Activated naive CD8-positive, alpha-beta T cell treated with anti-CD3 and anti-CD28 coated beads for 36 hours (primary cell): ENCODE measurements at regions not wholly inside any gene's neighbourhood (a gene's known extent, or its start where the extent isn't known, plus 50 kb on each side); places are given as distances from the start of the nearest gene placed in this dataset.
A peak's percentile ranks its signal among the peaks of the same experiment; 100 is the strongest.

Experiments used
- DNase-seq: peaks from one replicate; pipeline ENCODE4 v3.0.0; 2021
- H3K27ac Mint-ChIP-seq: one replicate; pipeline ENCODE4 v1.8.0; 2022; ENCODE audit warnings: mild to moderate bottlenecking, moderate library complexity, mixed read lengths
- H3K27me3 Mint-ChIP-seq: one replicate; pipeline ENCODE4 v1.8.0; 2022; ENCODE audit warnings: mild to moderate bottlenecking, mixed read lengths
- H3K36me3 Mint-ChIP-seq: one replicate; pipeline ENCODE4 v1.8.0; 2021; ENCODE audit warnings: mild to moderate bottlenecking, mixed read lengths
- H3K4me1 Mint-ChIP-seq: one replicate; pipeline ENCODE4 v1.8.0; 2021; ENCODE audit warnings: mixed read lengths
- H3K4me3 Mint-ChIP-seq: one replicate; pipeline ENCODE4 v1.8.0; 2022; ENCODE audit warnings: mild to moderate bottlenecking, moderate library complexity, mixed read lengths
- H3K9me3 Mint-ChIP-seq: one replicate; pipeline ENCODE4 v1.8.0; 2022; ENCODE audit warnings: mixed read lengths

DNA sequence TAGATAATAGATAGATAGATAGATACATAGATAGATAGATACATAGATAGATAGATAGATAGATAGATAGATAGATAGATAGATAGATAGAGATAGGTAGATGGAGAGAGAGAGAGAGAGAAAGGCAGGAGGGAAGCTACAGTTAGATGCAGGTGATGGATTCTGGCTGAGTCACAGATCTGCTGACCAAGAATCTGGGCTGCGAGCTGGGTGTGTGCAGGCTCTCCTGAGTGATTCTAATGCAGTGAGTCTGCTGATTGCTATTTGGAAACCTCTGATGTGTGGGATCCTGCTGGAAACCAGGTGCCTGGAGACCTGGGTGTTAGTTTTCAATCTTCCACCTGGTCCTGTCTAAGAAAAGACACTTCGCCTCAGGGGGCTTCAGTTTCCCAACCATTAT lies 1441.8 kb downstream of the TBC1D22A start:
- no peak overlapping the region for H3K4me3 Mint-ChIP-seq
- H3K27me3 Mint-ChIP-seq = peaks cover 4% of the 10 kb centered on the region
- no peak for DNase-seq
- H3K36me3 Mint-ChIP-seq = no peaks in the 10 kb centered on the region
- no peak overlapping the region for H3K27ac Mint-ChIP-seq
- H3K9me3 Mint-ChIP-seq = no peaks in the 10 kb centered on the region
- H3K4me1 Mint-ChIP-seq = no peaks in the 10 kb centered on the region

- peaks cover 2% of the 10 kb centered on the region for H3K36me3 Mint-ChIP-seq
- H3K4me3 Mint-ChIP-seq = no peak overlapping the region
- no peaks in the 10 kb centered on the region for H3K4me1 Mint-ChIP-seq
- no peak overlapping the region for H3K27ac Mint-ChIP-seq
- H3K27me3 Mint-ChIP-seq = peaks cover 23% of the 10 kb centered on the region
- DNase-seq = no peak
- no peaks in the 10 kb centered on the region for H3K9me3 Mint-ChIP-seq
These were observed 1437.2 kb downstream of the TBC1D22A start for GRCh38 chr22:48199667-48200066.

GRCh38 chr22:48198489-48199459 lies 1436.3 kb downstream of the TBC1D22A start:
- DNase-seq = no peak
- H3K27me3 Mint-ChIP-seq = peaks cover 23% of the 10 kb centered on the region
- H3K36me3 Mint-ChIP-seq = peaks cover 2% of the 10 kb centered on the region
- no peak overlapping the region for H3K27ac Mint-ChIP-seq
- no peaks in the 10 kb centered on the region for H3K4me1 Mint-ChIP-seq
- H3K9me3 Mint-ChIP-seq = no peaks in the 10 kb centered on the region
- no peak overlapping the region for H3K4me3 Mint-ChIP-seq

DNA sequence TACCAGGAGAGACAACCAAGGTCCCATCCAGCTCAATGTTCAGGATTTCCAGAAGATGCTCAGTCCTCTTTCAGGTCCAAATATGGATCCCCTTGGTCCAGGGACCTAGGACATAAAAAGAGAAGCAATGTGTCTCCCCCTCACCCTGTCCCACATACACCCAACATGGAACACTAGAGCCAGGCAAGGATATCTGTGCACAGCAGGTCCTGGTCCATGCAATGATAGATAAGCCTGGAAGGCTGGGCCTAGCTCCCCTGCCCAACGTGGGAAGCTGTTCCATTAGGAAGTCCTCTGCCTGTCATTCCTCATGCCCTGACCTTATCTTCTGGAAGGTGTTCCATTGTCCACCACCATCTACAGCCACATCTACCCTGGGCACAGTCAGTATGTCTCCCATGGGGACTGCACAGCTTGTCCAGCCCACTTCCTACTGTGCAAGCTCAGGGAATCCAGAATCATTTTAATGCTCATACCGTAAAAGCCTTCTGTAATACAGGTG lies 1434.8 kb downstream of the TBC1D22A start:
- H3K4me3 Mint-ChIP-seq = no peak overlapping the region
- H3K27me3 Mint-ChIP-seq = peaks cover 20% of the 10 kb centered on the region
- peaks cover 2% of the 10 kb centered on the region for H3K36me3 Mint-ChIP-seq
- peaks cover under 1% of the 10 kb centered on the region for H3K9me3 Mint-ChIP-seq
- H3K27ac Mint-ChIP-seq = no peak overlapping the region
- no peaks in the 10 kb centered on the region for H3K4me1 Mint-ChIP-seq
- no peak for DNase-seq

DNA sequence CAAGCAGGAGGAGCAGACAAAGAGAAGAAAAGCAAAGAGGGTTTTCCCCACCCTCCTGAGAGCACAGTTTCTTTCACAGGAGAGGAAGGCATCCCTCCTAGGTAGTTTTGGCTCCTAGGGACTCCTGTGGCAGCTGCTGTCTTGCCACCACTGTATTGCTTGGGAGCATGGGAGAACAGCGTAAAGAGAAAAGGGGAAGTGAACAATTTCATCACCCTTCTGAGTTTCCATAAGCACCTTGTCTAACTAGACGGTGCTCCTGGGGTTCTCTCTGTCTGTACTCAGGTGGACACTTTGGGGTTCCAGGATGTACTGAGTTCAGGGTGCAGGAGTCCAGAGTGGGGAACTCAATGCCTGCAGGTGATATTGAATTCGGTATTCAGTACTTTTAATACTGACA lies 1430.5 kb downstream of the TBC1D22A start:
- Mint-ChIP-seq H3K4me3 (no peak overlapping the region), H3K9me3 (peaks cover 17% of the 10 kb centered on the region), H3K4me1 (peaks cover 3% of the 10 kb centered on the region), H3K27me3 (peaks cover 13% of the 10 kb centered on the region), H3K27ac (no peak overlapping the region), H3K36me3 (peaks cover 2% of the 10 kb centered on the region)
- DNase-seq = no peak

GRCh38 chr22:48192071-48192470 lies 1429.6 kb downstream of the TBC1D22A start:
- Mint-ChIP-seq H3K27me3 (peaks cover 12% of the 10 kb centered on the region), H3K9me3 (peaks cover 17% of the 10 kb centered on the region), H3K36me3 (peaks cover 2% of the 10 kb centered on the region), H3K27ac (no peak overlapping the region), H3K4me3 (no peak overlapping the region), H3K4me1 (peaks cover 3% of the 10 kb centered on the region)
- no peak for DNase-seq

DNA sequence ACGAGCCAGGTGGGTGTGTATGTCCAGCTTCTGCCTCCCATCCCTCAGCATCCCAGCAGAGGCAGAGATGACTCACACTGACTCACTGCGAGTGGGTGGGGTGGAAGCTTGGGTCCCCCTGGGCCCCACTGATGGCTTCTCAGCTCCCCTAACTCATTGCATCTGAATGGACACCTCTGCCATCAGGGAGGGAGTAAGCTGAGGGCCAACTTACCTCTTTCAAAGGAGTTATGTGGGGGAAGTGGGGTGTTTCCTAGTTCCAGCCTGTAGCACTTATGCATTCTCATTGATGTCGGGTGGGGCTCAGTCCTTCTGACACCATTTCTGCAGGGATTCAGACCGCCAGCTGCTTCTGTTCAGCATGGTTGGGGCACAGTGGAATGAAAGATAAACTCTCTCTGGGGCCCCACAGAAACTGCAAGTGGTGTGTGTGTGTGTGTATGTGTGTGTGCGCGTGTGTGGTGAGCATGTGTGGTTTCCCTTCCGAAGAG lies 1425.8 kb downstream of the TBC1D22A start:
- DNase-seq = peak; percentile 9
- Mint-ChIP-seq H3K4me3 (no peak overlapping the region), H3K27ac (no peak overlapping the region), H3K27me3 (peaks cover 6% of the 10 kb centered on the region), H3K36me3 (no peaks in the 10 kb centered on the region), H3K9me3 (peaks cover 17% of the 10 kb centered on the region), H3K4me1 (peaks cover 3% of the 10 kb centered on the region)

GRCh38 chr22:48187356-48187755 lies 1424.9 kb downstream of the TBC1D22A start:
- peaks cover 17% of the 10 kb centered on the region for H3K9me3 Mint-ChIP-seq
- H3K36me3 Mint-ChIP-seq = no peaks in the 10 kb centered on the region
- H3K4me1 Mint-ChIP-seq = peaks cover 3% of the 10 kb centered on the region
- no peak overlapping the region for H3K27ac Mint-ChIP-seq
- no peak overlapping the region for H3K4me3 Mint-ChIP-seq
- H3K27me3 Mint-ChIP-seq = peaks cover 6% of the 10 kb centered on the region
- DNase-seq = no peak

- Mint-ChIP-seq H3K4me3 (no peak overlapping the region), H3K27ac (no peak overlapping the region), H3K27me3 (peaks cover 3% of the 10 kb centered on the region), H3K9me3 (peaks cover 9% of the 10 kb centered on the region), H3K36me3 (no peaks in the 10 kb centered on the region), H3K4me1 (peaks cover 3% of the 10 kb centered on the region)
- no peak for DNase-seq
These were observed 1423.8 kb downstream of the TBC1D22A start for GRCh38 chr22:48186146-48186790.

GRCh38 chr22:48185071-48186055 lies 1422.9 kb downstream of the TBC1D22A start:
- Mint-ChIP-seq H3K36me3 (no peaks in the 10 kb centered on the region), H3K4me3 (no peak overlapping the region), H3K27ac (no peak overlapping the region), H3K9me3 (peaks cover 4% of the 10 kb centered on the region), H3K4me1 (peaks cover 3% of the 10 kb centered on the region), H3K27me3 (no peaks in the 10 kb centered on the region)
- DNase-seq = no peak

DNA sequence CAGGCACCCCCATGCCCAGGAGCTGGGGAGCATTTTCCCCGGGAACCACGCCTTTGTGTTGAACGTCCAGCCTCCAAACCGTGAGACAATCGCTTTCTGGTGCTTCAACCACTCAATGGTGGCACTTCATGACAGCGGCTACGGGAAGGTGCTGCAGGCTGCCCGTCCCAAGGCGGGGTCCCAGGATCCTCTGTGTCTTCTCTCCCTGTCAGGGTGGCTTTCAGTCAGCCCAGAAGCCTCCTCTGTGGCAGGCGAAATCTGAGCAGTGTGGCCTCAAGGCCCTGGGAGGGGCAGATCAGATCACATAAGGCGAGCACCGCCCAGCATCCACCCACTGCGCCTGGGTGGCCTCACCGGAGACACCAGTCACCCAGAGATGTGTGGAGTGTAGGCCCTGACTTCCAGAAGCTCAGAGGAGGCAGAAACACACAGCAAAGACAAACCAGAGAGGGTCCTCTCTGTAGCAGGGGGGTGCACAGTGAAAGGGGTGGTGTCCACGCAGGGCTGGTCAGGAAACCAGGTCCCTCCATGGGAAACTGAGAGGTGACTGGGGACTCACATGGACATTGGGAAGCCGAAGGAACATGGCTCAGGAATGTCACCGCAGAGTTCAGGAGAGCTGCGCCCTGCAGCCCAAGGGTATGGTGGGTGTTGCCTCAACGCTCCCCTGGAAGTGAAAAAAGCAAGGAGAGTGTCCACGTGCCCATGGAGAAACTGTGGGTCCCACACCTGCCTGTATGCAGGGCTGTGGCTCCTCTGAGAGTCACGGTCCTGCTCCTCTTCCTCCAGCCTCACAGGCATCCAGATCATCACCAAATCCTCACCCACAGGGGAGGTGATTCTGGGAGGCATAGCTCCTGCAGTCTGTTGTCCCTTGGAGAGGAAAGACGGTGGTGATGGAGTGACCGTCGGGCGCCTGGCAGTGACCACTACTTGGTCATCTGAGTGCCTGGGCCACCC lies 1420.7 kb downstream of the TBC1D22A start:
- H3K36me3 Mint-ChIP-seq = no peaks in the 10 kb centered on the region
- no peaks in the 10 kb centered on the region for H3K4me1 Mint-ChIP-seq
- H3K27me3 Mint-ChIP-seq = no peaks in the 10 kb centered on the region
- no peak for DNase-seq
- H3K9me3 Mint-ChIP-seq = no peaks in the 10 kb centered on the region
- no peak overlapping the region for H3K27ac Mint-ChIP-seq
- H3K4me3 Mint-ChIP-seq = no peak overlapping the region

GRCh38 chr22:48182031-48182430 lies 1419.6 kb downstream of the TBC1D22A start:
- H3K4me3 Mint-ChIP-seq = no peak overlapping the region
- H3K27ac Mint-ChIP-seq = no peak overlapping the region
- DNase-seq = no peak
- H3K9me3 Mint-ChIP-seq = no peaks in the 10 kb centered on the region
- no peaks in the 10 kb centered on the region for H3K36me3 Mint-ChIP-seq
- H3K4me1 Mint-ChIP-seq = no peaks in the 10 kb centered on the region
- H3K27me3 Mint-ChIP-seq = no peaks in the 10 kb centered on the region

- no peak for DNase-seq
- H3K4me3 Mint-ChIP-seq = no peak overlapping the region
- H3K4me1 Mint-ChIP-seq = no peaks in the 10 kb centered on the region
- no peak overlapping the region for H3K27ac Mint-ChIP-seq
- no peaks in the 10 kb centered on the region for H3K36me3 Mint-ChIP-seq
- H3K27me3 Mint-ChIP-seq = no peaks in the 10 kb centered on the region
- H3K9me3 Mint-ChIP-seq = no peaks in the 10 kb centered on the region
These were observed 1419.0 kb downstream of the TBC1D22A start for GRCh38 chr22:48181263-48181955.
